GM19240 (cell line): ENCODE measurements at regions not wholly inside any gene's neighbourhood (a gene's known extent, or its start where the extent isn't known, plus 50 kb on each side); places are given as distances from the start of the nearest gene placed in this dataset.

Experiments used
- DNase-seq: peaks from one replicate; pipeline ENCODE4 v3.0.0; 2011; ENCODE audit warnings: low spot score; ENCODE audit not compliant: insufficient read length

DNA sequence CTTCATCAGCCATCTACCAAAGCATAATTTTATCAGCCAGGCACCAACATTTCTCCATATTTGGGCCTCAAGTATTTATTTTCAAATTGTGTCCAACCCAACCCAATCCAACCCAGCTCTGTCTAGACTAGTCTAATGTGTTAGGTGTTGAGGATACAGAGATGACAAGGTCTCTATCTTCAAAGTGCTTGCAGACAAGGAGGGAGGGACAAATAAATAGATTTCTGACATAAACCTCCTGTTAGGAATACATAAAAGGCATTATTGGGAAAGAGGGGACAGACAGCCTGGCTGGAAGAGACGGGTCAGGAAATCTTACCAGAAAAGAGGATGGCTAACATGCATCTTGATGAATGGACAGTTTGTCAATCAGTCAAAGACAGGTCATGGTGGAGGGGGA lies 115.4 kb upstream of the RPS6KA3 start:
- DNase-seq, result no peak

DNA sequence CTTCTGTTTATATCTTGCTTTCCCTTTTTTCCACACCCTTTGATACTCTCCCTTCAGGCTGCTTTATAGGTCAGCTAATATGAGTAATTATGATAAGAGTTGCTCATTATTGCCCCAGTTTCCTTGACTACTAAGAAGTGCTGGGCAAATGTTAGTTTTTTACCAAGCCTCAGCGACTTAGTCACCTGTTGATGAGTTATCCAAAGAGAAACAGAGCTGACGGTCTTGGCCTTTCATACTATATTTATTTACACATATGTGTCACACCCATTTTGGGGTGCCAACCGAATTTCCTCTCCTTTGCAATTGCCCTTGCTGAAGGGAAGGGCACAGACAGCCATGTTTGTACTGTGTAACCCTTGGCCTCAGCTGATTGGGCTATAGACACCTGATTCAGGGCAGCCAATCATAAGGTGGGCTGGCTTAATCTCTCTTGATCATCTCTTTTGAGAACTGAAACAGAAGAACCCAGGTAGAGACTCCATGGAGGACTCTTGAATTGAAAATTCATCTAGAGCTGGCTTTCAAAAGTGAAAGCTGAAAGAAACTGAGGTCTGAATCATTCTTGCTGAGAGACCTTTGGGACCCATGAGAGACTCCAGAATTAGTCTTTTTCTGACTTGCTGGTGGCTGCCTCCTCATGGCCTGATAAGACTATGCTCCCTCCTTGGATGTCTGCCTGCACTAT lies 111.7 kb upstream of the RPS6KA3 start:
- no peak for DNase-seq

DNA sequence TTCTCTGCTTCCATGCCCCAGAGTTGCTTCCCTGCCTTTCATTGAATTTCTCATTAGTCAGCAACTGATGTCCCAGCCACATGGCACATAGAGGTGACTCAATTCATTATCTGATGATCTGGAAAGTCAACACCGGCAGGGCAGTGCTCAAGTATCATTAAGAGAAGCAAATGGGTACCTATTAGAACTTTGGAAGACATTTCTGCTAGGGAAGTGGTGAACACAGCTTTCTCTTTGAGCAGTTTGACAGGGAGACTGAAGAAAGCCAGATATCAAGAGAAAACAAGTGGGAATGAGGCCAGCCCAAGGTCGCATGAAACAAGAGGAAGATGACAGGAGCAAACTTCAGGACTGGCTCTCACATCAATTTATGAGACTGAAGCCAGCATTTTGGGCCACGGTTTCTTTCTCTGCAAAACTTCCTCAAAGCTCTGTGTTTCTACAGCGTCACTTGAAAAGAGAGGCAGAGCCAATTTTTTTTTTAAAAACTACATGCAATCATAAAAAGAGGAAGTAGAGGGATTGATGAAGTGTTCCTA lies 108.3 kb upstream of the RPS6KA3 start:
- no peak for DNase-seq

DNA sequence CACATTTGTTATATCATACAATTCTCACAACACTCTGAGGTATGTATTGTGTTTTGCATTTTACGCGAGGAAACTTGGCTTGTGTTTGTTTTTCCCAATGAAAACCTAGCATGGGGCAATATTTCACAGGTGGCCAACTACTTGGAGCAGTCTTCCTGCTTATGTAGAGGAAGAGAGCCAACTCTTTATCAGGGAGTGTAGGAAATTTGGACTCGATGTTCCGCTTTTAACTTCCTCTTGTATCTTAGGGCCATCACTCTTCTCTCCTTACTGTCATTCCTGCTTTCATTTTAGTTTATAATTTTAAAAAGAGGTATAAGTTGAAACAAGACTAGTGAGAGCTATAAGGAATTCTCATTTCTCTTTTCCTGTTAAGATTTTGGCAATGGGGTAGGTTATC lies 107.7 kb upstream of the RPS6KA3 start:
- DNase-seq, result no peak

DNA sequence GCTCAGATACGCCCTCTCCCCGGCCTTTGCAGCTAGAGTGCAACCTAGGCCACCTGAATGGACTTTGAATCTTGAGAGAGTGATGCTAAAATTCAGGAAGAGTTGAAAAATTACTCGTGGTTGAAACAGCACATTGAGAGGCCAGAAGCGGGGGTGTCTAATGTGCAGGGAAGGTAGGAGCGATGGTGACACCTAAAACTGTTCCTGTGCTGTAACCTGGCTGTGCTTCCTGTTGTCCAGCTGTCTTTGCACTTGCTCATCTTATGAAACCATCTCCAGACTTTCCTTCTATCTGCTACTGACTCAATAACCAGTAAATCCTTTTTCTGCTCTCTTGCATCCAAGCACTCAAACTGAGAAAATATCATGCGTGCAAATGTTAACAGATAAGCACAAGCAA lies 106.4 kb upstream of the RPS6KA3 start:
- no peak for DNase-seq

DNA sequence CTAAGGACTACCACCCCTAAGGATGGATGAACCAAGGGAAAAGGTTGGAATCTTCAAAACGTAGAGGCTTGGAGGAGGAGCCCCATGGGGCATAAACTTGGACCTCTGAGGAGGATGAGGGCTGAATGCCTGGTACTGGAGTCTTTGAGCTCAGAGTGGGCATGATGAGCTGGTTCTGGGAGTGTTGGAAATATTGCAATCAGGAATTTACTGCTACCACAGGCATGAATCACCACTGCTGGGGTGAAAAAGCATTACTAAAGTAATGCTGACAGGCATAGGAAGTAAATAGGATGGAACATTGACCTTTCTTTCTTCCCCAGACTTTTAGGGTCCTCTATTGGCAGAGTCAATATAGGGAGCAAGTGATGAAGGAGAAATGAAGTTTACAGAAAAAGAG lies 105.8 kb upstream of the RPS6KA3 start:
- DNase-seq, result no peak

DNA sequence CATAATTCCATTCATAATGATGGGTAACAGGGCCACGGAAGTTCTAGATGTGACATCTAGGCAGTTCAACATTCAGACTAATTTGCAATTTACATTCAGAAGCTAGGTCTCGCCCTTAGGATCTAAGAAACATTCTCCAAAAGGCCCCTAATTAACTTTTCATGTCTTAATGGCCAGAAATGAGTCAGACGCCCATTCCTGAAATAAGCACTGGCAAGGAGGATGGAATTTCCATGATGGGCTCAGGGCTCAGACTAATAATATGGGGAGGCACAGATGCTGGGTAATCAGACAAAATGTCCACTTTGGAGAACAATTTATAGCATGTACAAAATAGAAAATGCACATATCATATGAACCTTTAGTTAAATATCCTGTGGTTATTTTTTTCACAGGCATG lies 102.8 kb upstream of the RPS6KA3 start:
- DNase-seq, result no peak

DNA sequence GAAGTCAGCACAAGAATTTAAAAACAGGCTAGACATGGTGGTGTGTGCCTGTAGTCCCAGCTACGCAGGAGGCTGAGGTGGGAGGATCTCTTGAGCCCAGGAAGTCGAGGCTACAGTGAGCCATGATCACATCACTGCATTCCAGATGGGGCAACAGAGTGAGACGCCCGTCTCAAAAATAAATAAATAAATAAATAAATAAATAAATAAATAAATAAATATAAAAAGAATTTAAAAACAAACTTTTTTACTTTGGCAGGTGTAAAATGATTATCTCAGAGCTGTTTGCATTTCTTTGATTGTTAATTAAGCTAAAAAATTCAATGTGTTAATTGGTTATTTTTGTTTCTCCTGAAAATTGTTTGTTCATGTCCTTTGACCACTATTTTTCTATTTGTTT lies 97.5 kb upstream of the RPS6KA3 start:
- no peak for DNase-seq

DNA sequence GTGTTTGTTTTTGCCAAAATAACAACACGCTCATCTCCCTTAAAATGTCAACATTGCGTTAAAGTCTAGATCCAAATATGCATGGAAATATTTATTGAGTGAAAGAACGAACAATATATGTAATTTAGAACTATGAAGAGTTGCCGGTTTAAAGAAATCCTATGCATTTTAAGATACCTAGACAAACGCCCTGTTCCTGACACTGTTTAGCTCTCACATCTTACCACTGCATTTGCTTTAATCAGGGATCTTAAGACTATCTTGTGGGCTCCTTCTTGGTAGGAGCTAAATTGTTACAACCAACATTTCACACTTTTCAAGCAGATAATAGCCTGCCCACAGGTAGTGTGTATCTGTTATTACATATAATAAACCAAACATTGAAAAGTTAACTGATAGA lies 96.6 kb upstream of the RPS6KA3 start:
- no peak for DNase-seq

DNA sequence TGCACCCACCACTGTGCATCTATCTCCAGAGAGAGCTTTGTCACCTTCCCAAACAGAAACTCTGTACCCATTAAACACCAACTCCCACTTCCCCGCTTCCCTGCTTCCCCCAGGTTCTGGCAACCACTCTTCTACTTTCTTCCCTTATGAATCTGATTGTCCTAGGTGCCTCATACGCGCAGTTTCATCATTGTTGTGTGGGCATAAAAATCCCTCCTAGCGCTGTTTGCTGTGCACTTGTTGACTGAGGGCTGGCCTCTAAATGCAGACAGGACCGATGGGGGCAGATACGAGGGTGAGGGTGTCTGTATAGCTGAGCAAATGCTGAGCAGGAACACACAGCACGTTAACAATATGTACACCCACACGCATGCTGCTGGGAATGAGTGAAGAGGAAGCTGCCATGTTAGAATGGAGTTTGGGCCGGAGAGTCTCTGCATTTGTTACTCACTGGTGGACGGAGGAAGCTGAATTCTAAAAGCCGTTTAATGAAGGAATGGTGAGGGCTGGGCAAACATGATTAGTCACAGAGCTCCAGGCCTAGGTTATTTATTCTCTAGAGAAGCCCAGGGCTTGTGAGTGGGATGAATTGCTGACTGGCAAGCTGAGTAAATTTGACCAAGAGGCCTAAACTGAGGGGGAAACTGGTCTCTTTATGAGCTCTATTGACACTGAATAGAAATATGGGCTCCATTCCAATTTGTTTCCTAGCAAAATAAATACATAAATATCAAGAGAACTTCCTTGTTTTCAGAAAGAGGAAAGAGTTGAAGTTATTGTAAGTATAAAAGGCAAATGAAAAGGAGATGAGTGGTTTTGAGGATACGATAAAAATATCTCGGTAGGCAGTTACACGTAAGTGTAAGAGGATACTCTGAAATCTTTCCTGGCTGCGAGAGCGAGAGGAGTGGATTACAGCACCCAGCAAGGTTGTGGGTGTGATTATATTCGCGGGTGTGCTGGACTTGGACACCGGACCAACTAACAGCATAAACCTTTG lies 95.9 kb upstream of the RPS6KA3 start:
- no peak for DNase-seq

DNA sequence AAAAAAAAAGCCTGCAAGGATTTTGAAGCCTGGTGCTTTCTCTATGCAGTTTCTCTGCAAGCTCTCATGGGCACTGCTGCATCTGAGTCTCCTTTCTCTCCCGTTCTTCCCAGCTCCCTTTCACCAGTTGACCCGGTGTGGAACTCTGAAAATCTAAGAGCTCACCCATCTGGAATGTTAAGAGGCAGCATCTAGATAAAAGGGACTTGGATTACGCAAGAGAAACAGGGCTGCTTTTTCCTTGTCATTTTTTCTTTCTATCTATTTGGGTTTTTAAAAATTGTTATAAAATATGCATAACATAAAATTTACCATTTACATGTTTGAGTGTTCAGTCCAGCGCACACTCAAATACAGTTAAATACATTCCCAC lies 95.2 kb upstream of the RPS6KA3 start:
- DNase-seq, result no peak

DNA sequence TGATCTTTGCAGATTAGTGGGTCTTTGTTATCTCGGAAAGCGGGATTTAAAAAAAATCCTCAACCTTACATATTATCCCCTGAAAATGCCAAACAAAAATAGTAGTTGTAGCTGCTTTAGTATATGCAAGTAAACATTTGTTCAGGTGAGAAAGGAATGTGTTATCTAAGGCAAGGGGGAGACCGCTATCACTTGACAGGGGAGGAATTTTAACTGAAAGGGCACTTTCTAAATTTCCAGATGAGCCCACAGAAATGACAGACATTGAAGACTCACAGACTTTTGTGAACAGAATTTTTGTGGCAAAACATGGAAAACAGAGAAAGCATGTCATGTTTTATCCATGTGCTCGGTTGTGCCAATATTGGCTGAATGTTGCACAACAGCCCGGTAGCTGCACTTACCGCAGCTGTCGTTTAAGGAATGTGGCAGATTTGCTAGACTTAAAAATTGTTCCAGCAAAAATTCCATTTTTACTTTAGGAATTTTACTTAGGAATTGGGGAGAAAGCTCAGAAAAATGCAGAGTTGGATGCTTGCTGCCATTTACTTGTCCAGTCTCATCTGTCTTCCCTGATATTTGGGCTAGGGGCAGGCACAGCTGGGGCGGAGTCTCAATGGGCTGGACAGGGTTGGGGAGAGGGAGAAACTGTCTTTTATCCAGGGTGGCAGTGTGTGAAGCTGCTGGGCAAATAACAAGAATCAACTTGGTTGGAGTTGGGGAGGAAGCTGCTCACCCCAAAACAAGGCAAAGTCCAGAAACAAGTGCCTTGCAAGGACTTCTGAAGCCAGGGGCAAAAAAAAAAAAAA lies 94.6 kb upstream of the RPS6KA3 start:
- DNase-seq, result no peak

DNA sequence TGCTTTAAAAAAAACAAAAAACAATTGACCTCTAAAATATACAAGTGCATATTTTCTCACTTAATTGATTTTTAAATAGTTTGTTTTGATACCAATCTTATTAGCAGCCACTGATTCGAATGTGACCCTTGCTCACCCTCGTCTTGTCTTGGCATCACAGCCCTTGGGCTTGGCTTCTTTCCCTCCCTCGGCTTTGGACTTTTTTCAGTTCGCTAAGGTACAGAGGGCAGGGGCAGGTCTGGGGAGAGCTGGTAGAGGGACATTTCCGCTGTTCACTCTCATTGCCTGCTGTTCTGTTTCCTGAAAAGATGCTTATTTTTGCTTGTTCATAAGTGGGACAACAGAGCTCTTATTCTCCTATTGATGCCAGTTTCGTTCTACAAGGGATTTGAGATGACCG lies 88.5 kb upstream of the RPS6KA3 start:
- DNase-seq, result no peak

DNA sequence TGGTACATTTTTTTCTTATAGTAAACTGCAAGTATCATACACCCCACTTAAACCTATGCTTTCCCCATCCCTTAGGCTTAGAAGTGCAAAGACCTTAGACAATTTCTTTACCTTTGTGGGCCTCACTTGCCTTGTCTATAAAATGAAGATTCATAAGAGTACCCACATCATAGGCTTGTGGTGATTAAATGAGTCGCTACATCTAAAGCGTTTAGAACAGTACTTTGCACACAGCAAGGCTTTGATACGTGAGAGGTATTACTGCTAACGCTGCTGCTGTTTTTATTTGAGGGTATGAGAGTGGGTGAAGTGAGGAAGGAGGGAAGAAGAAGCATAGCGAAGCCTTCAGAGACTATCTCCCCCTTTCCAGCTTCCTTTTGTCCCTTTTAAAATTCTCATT lies 87.8 kb upstream of the RPS6KA3 start:
- DNase-seq, result no peak

DNA sequence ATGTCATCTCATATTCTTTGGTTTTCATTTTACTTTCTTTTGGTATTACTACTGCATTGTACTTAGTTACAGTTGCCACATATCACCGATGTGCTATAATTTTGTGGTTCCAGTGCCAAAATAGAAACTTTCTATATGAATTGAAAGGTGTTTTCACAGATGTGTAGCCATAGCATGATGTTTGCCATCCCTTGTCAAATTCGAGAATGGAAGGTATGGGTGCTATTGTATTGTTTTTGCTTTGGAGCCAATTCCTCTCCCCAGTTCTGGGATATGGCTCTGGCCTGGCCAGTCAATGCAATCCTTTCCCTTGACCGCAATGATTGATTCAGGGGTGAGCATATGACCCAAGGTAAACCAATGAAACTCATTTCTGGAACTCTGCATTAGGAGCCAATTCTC lies 86.2 kb upstream of the RPS6KA3 start:
- peak; percentile 8 for DNase-seq

DNA sequence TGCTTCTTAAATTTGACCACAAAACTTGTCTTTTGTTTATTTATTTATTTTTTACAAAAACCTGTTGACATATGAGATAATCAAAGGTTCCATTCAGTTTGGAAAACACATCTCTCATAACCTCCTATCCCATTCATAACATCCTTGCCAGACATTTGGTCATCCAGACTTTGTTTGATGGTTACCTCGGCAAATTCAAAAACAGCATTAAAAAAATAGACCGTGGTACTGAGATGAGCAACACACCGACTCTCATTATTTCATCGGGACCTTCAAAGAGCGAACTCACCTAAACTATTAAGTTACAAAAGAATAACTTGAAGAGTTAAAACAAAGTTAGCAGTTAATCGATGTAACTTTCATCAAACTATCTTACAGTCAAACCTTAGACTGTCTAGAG lies 85.8 kb upstream of the RPS6KA3 start:
- no peak for DNase-seq

DNA sequence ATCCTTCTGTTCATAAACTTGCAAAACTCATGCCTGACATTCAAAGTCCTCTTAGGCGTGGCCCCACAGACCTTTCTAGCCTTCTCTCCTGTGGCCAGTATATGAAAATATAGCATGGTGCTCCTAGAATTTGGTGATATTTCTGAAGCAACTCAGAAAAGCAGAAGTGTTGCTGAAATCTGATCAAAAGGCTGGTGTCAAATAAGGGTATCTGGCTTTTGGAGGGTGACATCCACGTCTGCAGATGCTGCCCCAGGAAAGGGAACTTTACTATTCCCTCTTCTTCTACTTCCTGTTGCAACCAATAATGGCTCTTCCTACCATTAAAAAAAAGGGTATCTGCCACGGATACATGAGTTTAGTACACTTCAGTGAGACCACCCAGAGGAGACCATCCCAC lies 83.9 kb upstream of the RPS6KA3 start:
- no peak for DNase-seq

DNA sequence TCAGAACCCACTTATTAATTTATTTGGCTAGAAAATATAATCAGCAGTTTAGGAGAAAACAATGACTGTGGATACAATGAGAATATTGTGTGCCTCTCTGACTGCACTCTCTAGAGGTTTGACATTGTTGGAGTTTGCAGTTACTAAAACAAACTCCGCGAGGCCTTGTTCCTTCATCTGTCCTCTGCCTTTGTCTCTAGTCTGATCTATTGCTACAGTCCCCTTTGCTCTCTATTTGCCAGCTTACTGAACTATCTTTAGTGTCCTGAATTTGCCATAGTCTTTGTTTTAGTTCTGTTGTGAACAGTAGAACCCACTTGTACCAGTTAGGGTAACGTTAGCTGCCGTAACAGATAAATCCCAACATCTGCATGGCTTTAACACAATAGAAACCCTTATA lies 81.4 kb upstream of the RPS6KA3 start:
- no peak for DNase-seq

DNA sequence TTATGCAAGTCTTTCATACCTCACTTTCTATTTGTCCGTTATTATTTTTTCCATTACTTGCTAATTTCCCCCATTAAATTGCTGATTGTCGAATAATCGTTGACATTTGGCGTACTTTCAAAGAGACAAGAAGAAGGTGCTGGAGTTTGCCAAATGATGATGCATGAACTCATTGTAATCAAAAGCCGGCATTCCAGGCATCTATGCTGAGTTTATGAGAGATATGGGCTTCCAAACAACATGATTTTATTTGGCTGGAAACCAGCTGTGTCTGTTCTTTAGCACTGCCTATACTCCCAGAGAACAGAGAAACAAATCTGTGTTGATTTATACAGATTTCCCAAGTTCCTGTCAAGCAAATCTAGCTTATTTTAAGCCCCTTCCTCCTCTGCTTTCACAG lies 80.8 kb upstream of the RPS6KA3 start:
- no peak for DNase-seq

DNA sequence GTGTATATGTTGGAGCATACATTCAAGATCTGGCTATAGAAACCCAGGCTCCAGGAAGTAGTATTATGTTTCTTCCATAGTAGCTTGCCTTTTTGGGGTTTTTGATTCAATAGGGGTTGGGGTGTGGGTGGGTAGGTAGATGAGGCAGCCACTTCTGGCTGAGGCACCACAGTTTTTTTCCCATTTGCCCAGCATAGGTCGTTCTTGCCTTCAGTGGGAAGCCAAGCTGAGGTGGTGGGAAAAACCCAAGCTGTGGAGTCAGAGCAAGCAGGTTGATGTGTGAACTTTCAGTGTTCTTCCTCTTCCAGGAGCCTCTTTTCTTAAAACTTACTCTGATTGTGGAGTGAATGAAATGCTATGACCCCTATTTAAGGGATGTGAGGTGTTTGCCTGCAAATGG lies 67.0 kb upstream of the RPS6KA3 start:
- DNase-seq, result no peak

DNA sequence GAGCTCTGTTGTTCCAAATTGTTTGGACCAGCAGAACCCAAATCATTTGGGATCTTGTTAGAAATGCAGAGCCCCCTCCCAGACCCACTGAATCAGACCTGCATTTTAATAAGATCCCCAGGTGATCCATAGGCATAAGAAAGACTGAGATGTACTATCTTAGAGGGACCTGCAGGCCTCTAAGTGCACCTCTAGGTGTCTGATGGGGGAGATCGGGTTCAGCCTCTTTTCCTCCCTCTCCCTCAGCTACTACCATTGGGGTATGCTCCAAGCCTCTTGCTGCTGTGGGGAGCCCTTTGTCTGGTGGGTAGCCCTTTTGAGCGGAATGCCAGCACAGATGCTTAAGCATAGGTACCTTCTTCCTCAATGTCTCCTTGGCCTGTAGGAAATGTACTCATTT lies 63.8 kb upstream of the RPS6KA3 start:
- DNase-seq, result no peak

DNA sequence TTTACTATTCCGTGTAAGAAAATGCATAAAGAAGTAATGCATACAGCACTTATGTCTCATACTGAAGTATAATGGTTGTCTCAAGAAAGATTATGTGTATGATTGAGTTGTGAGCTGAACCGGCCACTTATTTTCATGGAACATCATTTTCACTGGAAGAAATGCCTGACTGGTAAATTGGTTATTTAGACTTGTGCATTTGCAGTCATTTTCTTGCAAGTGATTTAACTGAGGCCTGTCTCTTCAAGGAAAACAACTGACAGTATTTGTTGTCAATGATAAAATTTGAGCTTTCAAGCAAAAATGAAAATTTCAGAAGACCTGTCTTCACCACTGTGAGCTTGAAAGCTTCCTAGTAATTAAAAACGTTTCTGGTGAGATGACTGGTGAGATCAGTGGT lies 62.7 kb upstream of the RPS6KA3 start:
- DNase-seq, result no peak
